GM21723 (cell line): ENCODE measurements at regions not wholly inside any gene's neighbourhood (a gene's known extent, or its start where the extent isn't known, plus 50 kb on each side); places are given as distances from the start of the nearest gene placed in this dataset.
"Not testable (repeated sequence)": the region's sequence is repeated elsewhere in the genome, so short reads cannot be mapped to it uniquely, and the experiment has no call there.

Source experiments
- ATAC-seq: cut with Tn5 transposase; IDR thresholded peaks from one replicate; pipeline ENCODE4 v1.9.1; 2021; ENCODE audit warnings: mild to moderate bottlenecking, moderate library complexity; ENCODE audit not compliant: unreplicated experiment

DNA sequence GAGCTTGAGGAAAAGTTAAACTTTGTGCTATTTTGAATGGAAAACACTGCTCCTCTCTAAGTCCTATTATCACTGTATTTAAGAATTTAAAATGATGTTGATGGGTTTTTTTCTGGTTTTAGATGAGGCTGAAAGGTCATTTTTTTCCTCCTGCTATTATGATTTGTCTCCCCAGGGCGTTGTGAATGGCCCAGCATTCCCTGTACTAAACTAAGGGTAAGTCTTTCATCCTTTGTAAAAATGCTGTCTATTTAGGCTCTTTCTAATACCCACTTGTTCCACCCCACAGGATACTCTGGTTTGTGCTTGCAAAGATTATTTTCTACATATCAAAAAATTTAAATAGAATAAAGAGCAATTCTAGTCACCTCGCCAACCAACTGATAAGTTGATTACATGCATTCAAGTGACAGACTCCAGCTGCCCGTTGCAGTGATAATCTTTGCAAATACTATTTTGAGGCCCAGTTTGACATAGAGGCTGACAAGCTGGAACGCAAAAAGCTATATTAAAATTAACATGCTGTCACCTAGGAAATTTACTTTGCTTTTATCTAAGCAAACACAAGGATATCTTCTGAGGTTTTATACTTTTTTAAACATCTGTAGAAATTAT lies 222.3 kb upstream of the TMEM229A start:
- ATAC-seq: no peak

DNA sequence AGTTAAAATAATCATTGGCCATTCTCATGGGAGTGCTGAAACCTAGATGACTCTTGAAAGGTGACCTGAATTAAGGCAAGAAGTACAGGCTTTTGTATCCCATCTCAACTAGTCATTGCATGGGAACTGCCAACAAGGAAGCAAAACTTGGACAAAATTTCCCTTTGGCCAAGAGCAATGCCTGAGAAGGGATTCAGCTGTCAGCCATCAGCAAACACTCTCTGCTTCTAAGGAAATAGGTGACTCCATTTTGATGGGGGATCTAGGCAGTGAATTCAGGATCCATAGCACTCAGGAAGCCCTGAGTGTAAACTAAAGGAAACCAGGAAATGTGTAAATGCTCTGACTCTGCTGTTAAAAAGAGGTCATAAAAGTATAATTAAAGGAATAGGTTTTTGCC lies 221.5 kb upstream of the TMEM229A start:
- ATAC-seq: no peak

DNA sequence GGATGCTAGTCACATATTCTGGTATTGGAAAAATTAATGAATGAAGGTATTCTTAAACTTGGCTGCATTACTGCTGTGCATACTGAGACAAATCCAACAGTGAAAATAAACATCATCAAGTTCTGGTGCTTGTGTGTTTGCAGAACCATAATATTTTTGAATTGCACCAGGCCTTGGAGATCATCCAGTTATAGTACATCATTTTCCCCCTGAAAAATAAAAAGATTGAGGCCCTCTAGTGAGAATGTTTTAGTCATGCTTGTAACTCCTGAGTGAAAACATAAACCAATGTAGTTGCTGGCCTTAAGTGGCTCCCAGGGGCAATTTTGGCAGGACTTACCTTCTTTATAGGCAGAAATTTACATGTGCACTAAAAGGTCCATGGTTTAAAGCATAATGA lies 218.8 kb upstream of the TMEM229A start:
- no peak for ATAC-seq

DNA sequence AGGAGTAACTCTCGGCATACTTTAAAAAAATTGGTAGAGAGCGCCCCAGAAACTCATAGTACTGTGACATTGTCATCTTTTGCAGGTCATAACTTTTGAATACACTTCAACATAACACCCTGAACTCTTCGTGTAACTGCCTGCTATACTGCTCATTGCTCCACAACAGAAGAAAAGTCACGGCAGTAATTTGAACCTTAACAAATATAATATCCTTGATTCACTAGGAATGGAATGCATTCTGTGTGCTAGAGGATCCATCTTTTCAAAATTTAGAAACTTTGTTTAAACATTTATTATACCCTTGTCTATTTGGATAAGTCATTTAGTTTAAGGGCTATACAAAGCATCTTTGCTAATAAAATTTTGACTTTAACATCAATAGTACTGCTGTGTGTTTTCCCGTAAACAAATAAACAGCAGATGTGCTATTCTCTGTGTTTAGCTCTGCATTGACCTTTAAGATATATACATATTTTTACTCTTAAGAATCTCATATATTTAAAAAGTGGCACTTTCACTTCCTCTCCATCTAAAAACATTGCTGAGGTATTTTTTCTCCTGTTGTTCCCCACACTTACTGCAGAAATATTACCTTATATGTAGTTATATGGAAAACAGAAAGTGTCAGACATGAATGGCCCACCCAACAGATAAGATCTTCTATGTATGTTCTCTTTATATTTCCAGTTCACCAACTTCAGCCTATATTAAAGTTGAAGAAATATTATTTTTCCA lies 217.6 kb upstream of the TMEM229A start:
- no peak for ATAC-seq

DNA sequence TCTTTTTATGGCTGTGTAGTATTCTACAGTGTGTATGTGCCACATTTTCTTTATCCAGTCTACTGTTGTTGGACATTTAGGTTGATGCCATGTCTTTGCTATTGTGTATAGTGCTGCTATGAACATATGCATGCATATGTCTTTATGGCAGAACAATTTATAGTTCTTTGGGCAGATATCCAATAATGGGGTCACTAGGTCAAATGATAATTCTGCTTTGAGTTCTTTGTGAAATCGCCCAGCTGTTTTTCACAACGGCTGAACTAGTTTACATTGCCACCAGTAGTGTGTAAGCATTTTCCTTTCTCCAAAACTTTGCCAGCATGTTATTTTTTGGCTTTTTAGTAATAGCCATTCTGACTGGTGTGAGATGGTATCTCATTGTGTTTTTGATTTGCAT lies 214.8 kb upstream of the TMEM229A start:
- no peak for ATAC-seq

DNA sequence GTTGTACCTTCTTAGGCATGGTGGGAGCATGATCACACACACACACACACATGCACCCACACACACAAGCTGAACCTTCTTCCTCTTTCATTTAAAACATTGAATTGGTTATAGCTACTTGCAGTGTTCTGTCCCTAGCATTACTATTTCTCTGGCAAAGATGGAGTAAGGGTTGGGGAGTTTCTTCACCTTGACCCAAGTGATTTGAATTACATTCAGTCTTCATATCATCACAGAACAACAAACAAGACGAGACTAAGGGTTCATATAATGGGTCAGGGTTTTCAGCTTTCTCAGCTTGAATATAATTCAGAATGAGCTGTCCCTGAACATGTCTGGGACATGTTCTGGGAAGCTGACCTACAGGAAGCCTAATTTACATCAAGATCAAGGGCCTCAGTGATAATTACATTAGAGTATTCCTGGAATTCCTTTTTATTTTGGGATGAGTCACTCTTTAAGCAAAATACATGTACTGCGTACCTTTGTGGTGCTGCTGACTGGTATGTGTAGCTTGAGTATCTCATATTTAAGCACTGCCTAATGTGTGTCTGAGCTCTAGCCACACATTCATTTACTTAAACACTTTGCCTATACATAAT lies 213.5 kb upstream of the TMEM229A start:
- no peak for ATAC-seq

DNA sequence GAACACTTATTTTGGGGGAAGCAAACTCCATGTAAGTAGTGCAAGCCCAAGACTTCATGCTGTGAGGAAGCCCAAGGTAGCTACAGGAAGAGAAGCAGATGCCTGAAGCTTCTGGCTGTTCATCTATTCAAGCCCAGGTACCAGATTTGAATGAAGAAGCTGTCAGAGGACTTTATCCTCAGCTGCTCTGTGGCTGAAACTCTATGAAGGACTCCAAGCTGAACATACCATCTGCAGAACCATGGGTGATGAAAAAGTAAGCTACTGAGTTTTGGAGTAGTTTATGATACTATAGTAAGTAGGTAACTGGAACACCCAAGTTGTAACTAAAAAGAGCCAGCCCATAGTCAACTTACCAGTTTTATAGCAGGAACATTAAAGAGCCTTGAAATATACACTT lies 211.6 kb upstream of the TMEM229A start:
- not testable (repeated sequence) for ATAC-seq

DNA sequence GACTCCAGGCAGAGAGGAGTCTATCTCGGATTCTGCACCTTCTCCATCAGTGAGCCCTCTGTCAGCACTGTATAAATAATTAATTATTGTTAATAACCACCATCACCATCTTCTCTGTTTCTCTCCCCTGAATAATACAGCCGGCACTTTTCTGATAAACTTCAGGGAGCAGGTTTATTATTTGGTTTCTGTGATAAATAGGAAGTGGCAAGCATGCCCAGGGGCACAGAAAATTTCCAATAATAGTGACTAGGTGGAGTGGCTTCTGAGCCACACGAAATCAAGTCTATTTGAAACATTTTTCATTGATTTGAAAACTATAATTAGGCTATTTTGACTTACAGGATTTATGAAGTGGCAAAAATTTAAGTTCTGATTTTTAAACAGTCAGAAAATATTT lies 186.8 kb upstream of the TMEM229A start:
- no peak for ATAC-seq

DNA sequence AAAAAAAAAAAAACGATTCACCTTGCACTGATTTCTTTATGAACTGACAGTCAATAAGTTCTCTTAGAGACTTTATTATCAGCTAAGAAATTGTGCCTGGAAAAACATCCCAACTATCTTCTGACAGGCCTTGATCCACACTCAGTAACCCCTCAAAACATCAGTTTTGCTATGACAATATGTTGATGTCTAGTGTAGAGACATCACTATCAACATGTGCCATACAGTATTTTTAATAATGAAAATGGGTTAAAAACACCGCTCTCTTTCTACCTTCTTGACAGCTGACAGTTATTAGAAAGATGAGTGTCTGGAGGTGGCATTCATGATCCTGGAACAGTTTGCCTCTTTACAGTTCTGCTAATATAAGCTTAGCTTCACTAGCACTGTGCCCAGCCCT lies 175.8 kb upstream of the TMEM229A start:
- ATAC-seq: no peak

DNA sequence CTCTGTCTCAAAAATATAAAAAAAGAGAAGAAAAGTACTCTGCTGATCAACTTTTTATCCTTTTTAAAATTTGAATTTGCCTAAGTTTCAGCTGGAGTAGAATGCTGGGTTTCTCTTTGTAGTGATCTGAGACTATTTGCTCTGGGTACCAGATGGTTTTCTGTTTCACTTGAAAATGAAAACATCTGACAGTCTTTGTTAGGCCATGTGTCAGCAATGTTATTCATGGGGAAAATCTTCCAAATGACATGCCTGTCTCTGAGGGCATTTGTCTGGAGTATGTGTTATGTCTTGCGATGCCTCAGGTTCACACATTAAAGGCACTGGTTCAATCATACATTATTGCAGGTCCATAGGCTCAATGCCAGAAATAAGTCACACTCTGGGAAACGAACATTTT lies 175.3 kb upstream of the TMEM229A start:
- no peak for ATAC-seq

DNA sequence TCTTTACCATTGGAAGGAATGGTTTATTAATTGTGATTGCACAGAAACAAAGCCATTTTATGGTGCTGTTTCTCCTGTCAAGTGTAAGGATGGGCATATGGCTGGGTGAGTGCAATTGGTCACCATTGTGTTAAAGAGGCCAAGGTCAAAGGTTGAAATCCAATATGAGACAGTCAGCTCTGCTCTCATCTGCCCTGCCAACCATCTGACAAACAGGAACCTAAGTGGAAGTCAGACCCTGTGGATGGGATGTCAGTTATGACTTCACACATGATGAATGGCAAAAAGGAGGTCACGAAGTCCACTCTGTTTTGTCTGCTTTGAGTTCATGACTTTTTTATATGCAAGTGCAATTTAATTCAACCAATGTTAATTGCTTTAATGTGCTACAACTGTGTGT lies 172.7 kb upstream of the TMEM229A start:
- no peak for ATAC-seq

DNA sequence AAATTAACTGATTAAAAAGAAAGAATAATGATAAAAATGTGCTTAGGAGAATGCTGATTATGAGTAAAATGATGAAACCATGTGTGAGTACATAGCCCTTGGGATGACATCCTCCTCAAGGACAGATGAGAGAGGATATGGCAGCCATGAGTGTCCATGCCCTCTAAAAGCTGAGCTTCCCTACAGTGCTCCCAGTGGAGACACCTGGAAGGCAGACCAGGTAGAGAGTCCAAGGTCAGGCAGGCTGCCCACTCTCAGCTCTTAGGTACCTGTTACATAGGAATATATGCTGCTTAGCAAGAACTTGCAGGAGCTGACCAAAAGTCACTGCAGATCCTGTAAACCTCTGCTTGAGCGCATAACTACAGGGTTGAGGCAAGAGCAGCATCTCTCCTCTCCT lies 169.7 kb upstream of the TMEM229A start:
- ATAC-seq: no peak

DNA sequence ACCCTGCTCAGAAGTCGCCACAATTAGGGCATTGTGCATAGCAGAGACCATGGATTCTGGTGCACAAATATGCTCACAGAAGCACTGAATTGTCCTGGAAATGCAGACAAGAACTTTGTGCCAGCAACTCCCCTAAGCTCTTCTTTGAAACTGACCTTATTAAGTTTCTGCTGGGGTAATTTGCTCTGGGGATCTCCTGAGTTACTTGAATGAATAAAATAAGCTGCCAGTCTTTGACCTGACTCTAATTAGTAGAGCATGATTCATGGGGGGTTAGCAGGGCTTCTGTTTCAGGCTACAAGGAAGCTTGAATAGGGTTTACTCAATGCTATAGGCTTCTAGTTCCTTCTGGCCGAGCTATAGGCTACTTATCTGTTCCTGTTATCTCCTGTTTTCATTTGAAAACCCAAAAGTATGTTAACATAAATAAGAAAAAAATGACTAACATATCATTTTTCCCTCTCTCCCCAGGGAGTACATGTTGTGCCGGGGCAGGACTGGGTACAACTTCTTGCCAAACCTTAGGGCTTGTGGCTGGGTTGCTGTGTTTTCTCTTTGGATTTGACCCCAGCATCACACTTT lies 169.0 kb upstream of the TMEM229A start:
- ATAC-seq: no peak

DNA sequence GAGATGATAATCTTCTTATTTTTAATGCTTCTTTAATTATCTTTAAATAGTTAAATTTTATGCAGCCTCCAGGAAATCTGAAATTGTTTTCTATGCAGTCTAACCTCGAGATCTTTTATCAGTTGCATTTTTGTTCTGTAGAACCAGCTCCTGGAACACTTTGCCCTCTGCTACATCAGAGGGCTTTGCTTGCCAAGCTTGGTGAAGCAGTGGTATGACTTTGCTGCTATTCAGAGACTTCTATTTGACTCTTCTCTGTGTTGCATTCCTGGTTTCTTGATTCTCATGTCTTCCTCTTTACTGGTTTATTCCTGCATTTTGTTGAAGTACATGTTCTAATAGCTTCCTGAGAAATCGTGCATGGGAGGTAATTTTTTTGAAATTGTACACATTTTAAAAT lies 163.7 kb upstream of the TMEM229A start:
- ATAC-seq: no peak

DNA sequence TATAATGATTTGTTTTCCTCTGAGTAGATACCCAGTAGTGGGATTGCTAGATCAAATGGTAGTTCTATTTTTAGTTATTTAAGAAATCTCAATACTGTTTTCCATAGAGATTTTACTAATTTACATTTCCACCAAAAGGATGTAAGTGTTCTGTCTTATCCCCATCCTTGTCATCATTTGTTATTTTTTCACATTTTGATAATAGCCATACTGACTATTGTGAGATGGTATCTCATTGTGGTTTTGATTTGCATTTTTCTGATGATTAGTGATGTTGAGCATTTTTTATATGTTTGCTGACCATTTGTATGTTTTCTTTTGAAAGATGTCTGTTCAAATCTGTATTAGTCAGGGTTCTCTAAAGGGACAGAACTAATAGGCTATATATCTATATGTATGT lies 160.0 kb upstream of the TMEM229A start:
- no peak for ATAC-seq

DNA sequence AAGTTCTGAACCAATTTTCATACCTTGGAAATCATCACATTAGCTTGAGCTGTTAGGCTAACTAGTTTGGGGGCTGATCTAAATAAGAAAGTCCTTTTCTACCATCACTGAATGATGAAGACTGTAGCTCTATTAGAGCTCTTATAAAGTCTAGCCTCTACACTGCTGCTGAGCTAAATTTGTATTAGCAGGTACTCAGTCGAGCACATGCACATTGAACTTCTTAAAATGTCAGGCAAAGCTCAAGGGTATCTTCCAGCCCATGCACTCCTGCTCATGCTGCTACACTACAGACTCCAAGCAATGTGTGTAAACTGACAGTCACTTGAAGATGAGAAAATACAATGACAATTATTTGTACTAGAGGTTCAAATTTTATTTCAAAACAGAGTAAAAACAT lies 158.8 kb upstream of the TMEM229A start:
- no peak for ATAC-seq

DNA sequence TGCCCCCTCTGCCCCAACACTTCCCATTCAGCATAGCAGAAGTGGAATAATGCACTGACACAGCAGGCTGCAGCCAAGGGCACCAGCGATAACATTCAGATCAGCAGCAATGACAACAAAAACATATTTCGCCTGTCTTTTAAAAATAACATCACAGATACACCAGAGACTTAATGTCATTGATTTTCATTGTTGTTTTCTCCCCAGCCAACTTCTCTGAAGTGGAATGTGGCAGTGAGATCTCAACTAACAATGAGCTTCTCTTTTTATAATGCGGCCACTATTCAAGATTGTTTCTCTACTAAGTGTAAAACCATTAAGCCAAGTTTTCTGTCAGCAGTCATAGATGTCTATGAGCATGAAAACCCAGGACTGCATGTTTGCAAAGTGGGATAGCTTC lies 158.2 kb upstream of the TMEM229A start:
- ATAC-seq: no peak

DNA sequence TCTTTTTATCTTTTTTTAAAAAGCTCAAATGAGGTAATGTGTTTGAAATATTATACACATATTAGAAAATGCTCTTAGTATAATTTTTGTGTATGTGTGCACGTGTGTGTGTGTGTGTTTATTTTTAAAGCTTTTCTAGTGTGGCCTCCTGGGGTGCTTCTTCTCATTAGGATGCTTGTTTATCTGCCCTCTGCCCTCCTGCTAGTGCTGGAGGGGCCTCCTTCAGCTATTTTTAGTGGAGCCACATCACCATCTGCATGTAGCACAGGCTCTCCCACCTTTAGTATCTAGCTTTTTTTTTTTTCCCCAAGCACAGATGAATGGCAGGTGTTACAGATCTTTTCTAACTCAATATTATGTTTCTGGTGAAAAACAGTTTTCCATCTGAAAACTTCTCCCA lies 155.7 kb upstream of the TMEM229A start:
- no peak for ATAC-seq

DNA sequence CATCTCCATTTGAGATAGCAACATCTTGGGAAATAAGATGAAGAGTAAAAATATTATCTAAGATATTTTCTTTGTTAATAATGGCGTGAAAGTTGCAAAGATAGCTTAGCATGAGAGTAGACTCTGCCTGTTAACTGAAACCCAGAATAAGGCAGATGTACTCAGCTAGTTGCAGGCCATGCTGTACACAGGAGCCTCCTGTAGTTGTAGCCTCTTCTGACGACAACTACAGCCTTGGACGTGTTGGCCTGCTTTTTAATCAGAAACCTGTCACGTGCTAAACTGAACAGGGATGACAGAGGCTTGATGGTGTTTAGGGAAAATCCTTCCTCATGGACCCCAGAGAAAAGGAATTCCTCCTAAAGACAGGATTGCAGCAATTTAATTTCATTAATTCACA lies 155.1 kb upstream of the TMEM229A start:
- ATAC-seq: no peak

DNA sequence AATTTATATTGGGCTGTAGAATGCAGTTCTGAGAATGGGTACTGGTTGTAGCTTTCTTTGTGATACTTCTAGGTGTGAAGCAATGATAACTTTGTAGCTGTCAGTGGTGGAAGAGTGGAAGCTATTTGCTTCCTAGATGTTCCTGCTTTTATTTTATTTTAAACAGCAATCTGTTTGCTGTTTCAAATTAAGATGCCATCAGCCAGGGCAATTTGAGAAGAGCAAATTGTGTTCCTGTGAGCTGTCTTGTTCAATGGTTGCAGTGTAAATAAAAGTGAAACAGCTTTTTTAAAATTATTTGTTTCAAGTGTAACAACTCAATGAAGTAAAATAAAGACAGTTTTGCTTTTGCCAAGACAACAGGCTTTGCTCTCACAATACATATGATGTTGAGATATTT lies 150.8 kb upstream of the TMEM229A start:
- no peak for ATAC-seq

DNA sequence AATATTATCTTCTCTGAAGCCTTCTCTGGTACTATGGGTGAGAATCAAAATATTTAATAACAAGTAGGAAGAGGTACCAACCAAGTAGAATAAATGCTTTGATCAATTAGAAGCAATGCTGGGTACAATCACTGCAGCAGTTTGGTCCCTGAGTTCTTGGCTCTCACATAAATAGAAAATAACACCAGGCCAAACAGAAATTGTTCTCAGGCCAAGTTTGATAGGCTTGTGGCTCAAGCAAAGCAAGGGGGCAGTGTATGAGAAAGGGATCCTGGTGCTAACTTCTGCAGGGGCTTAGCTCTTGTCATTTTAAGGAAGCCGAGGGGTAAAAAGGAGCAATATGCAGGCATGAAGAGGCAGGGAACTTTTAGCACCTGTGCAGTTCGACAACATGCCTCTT lies 146.8 kb upstream of the TMEM229A start:
- ATAC-seq: no peak

DNA sequence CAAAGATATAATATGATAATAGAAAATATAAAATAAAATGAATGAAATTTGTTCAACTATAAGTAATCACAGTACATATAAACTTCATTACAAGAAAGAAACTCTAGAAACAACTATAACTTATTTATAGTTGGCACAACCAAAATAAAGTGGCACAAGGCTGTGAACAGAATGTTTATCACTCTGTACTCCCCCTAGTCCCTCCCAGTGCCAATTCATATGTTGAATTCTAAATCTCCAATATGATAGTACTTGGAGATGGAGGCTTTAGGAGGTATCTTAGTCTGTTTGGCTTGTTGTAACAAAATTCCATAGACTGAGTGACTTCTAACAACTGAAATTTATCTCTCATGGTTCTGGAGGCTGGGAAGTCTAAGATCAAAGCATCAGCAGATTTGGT lies 145.0 kb upstream of the TMEM229A start:
- no peak for ATAC-seq
